Uterus (tissue), 3 donors: ENCODE measurements at regions not wholly inside any gene's neighbourhood (a gene's known extent, or its start where the extent isn't known, plus 50 kb on each side); places are given as distances from the start of the nearest gene placed in this dataset.

Experiments used
- DNase-seq, 2 donors: peaks; one replicate each; pipeline ENCODE4 v3.0.0-alpha.2; 2019 to 2020
- H3K27ac ChIP-seq, 2 donors: fragments of 200-600 bp; sonication (generic); 1 replicate in 1 of 2; 2 replicates in 1 of 2; pipeline ENCODE4 v1.5.1; 2016 to 2018
- H3K27me3 ChIP-seq, 2 donors: fragments of 200-600 bp; sonication (generic); one replicate each; pipeline ENCODE4 v1.5.1; 2018 to 2019; ENCODE audit warnings: control low read depth in 1 of 2
- H3K36me3 ChIP-seq, 2 donors: fragments of 200-600 bp; sonication (generic); one replicate each; pipeline ENCODE4 v1.5.1; 2019; ENCODE audit warnings: control low read depth in 1 of 2
- H3K4me1 ChIP-seq, 2 donors: fragments of 200-600 bp; sonication (generic); one replicate each; pipeline ENCODE4 v1.5.1; 2018 to 2019; ENCODE audit warnings: control low read depth in 1 of 2
- H3K4me3 ChIP-seq, 2 donors: fragments of 200-600 bp; sonication (generic); 1 replicate in 1 of 2; 2 replicates in 1 of 2; pipeline ENCODE4 v1.5.1; 2018 to 2019; ENCODE audit warnings: mild to moderate bottlenecking in 1 of 2
- H3K9me3 ChIP-seq, 2 donors: fragments of 200-600 bp; sonication (generic); one replicate each; pipeline ENCODE4 v1.5.1; 2019; ENCODE audit warnings: control low read depth in 1 of 2
- CTCF ChIP-seq, 4 experiments: fragments of 200-600 bp in 2 of 4; fragments of 450-650 bp in 2 of 4; sonication (generic) in 2 of 4; IDR thresholded peaks; one replicate each; pipeline ENCODE4 v1.5.1; 2016 to 2019; ENCODE audit warnings: antibody characterized with exemption in 4 of 4, mild to moderate bottlenecking in 2 of 4, moderate library complexity in 1 of 4
- POLR2A ChIP-seq, 2 donors: fragments of 450-650 bp; IDR thresholded peaks; one replicate each; pipeline ENCODE4 v1.6.1; 2016; ENCODE audit warnings: antibody characterized with exemption in 2 of 2, mild to moderate bottlenecking in 1 of 2, moderate library complexity in 1 of 2
- intact Hi-C: fragments of 100-400 bp; cut with DNase I; formaldehyde crosslinking; loops from one replicate; pipeline ENCODE4 v1.15.1; 2023; ENCODE audit warnings: low total_unique reads
- donor health status: DM: yes; HTN: yes; CAD: no.

- intact Hi-C loops, result no loop called here
- Histone ChIP-seq H3K4me1 (no peaks in the 10 kb centered on the region), H3K36me3 (no peaks in the 10 kb centered on the region), H3K27ac (no peak overlapping the region), H3K27me3 (no peaks in the 10 kb centered on the region), H3K4me3 (no peak overlapping the region), H3K9me3 (no peaks in the 10 kb centered on the region)
- TF ChIP-seq CTCF (IDR thresholded peaks at IDR 0.05), result no peak
- TF ChIP-seq POLR2A (IDR thresholded peaks at IDR 0.05), result no peak
- no peak for DNase-seq
These were observed 100.5 kb downstream of the TEX35 start for GRCh38 chr1:178613271-178613945.

- no peaks in the 10 kb centered on the region for H3K27me3 ChIP-seq
- intact Hi-C loops, result no loop called here
- DNase-seq, result no peak
- no peak overlapping the region for H3K27ac ChIP-seq
- no peaks in the 10 kb centered on the region for H3K36me3 ChIP-seq
- no peaks in the 10 kb centered on the region for H3K9me3 ChIP-seq
- H3K4me1 ChIP-seq, result no peaks in the 10 kb centered on the region
- no peak overlapping the region for H3K4me3 ChIP-seq
- TF ChIP-seq CTCF (IDR thresholded peaks at IDR 0.05) (no peak), POLR2A (IDR thresholded peaks at IDR 0.05) (no peak)
These were observed 101.4 kb downstream of the TEX35 start for GRCh38 chr1:178614286-178614685.

- no peaks in the 10 kb centered on the region for H3K4me1 ChIP-seq
- no peak for DNase-seq
- H3K9me3 ChIP-seq, result no peaks in the 10 kb centered on the region
- no peaks in the 10 kb centered on the region for H3K27me3 ChIP-seq
- intact Hi-C loops, result no loop called here
- H3K36me3 ChIP-seq, result no peaks in the 10 kb centered on the region
- no peak for TF ChIP-seq POLR2A (IDR thresholded peaks at IDR 0.05)
- no peak for TF ChIP-seq CTCF (IDR thresholded peaks at IDR 0.05)
- H3K4me3 ChIP-seq, result no peak overlapping the region
- H3K27ac ChIP-seq, result no peak overlapping the region
These were observed 105.8 kb upstream of the RALGPS2 start for GRCh38 chr1:178619042-178619927.

- no peaks in the 10 kb centered on the region for H3K4me1 ChIP-seq
- H3K36me3 ChIP-seq, result no peaks in the 10 kb centered on the region
- no peaks in the 10 kb centered on the region for H3K9me3 ChIP-seq
- DNase-seq, result no peak
- intact Hi-C loops, result no loop called here
- no peaks in the 10 kb centered on the region for H3K27me3 ChIP-seq
- no peak overlapping the region for H3K4me3 ChIP-seq
- TF ChIP-seq POLR2A (IDR thresholded peaks at IDR 0.05) (no peak), CTCF (IDR thresholded peaks at IDR 0.05) (no peak)
- H3K27ac ChIP-seq, result no peak overlapping the region
These were observed 104.2 kb upstream of the RALGPS2 start for GRCh38 chr1:178620584-178621475.
